ENCODE measurements at regions not wholly inside any gene's neighbourhood (a gene's known extent, or its start where the extent isn't known, plus 50 kb on each side); places are given as distances from the start of the nearest gene placed in this dataset.
"Not testable (repeated sequence)": the region's sequence is repeated elsewhere in the genome, so short reads cannot be mapped to it uniquely, and the experiment has no call there.

GRCh38 chr3:40680685-40681657 is 156.2 kb downstream of the ZNF621 start:
- 58 to 69% (median 63%) methylated on average over 3 of the region's 3 CpGs for WGBS, 3 donors

GRCh38 chr3:40681658-40682055 is 156.9 kb downstream of the ZNF621 start:
- 82 to 97% (median 96%) methylated on average over 1 of the region's 1 CpG for whole genome bisulfite sequencing, 3 donors
- H3K27ac ChIP-seq (ENCODE audit: low read depth, low read length): no peak overlapping the region

More at GRCh38 chr3:40680685-40681657, 156.2 kb downstream of the ZNF621 start:
- H3K27ac ChIP-seq (ENCODE audit: low read depth, low read length): no peak overlapping the region

GRCh38 chr3:40689837-40690236 is 165.1 kb downstream of the ZNF621 start:
- WGBS, 3 donors: 89 to 94% (median 91%) methylated on average over 1 of the region's 1 CpG
- no peak overlapping the region for H3K27ac ChIP-seq (ENCODE audit: low read depth, low read length)

- 23 to 56% (median 32%) methylated on average over 9 of the region's 9 CpGs for WGBS, 3 donors
- no peak overlapping the region for H3K27ac ChIP-seq (ENCODE audit: low read depth, low read length)
Observed at GRCh38 chr3:40690749-40691451, 166.1 kb downstream of the ZNF621 start.

- no peak overlapping the region for H3K27ac ChIP-seq (ENCODE audit: low read depth, low read length)
- WGBS, 3 donors: 63 to 71% (median 70%) methylated on average over 4 of the region's 4 CpGs
Observed at GRCh38 chr3:40691452-40691861, 166.7 kb downstream of the ZNF621 start.

GRCh38 chr3:40695848-40696247 is 171.1 kb downstream of the ZNF621 start:
- 34 to 57% (median 51%) methylated on average over 2 of the region's 2 CpGs for whole genome bisulfite sequencing, 3 donors
- no peak overlapping the region for H3K27ac ChIP-seq (ENCODE audit: low read depth, low read length)

GRCh38 chr3:40698611-40699010 is 173.9 kb downstream of the ZNF621 start:
- not testable (repeated sequence) for H3K27ac ChIP-seq (ENCODE audit: low read depth, low read length)

- WGBS, 3 donors: 84 to 94% (median 93%) methylated on average over 1 of the region's 1 CpG
- H3K27ac ChIP-seq (ENCODE audit: low read depth, low read length): no peak overlapping the region
Observed at GRCh38 chr3:40701016-40701588, 176.3 kb downstream of the ZNF621 start.

GRCh38 chr3:40704224-40704623 is 179.5 kb downstream of the ZNF621 start:
- no peak overlapping the region for H3K27ac ChIP-seq (ENCODE audit: low read depth, low read length)
- WGBS, 3 donors: 50 to 75% (median 72%) methylated on average over 1 of the region's 1 CpG

- no peak overlapping the region for H3K27ac ChIP-seq (ENCODE audit: low read depth, low read length)
Observed at GRCh38 chr3:40705663-40706062, 180.9 kb downstream of the ZNF621 start.

GRCh38 chr3:40713306-40713705 is 188.5 kb downstream of the ZNF621 start:
- H3K27ac ChIP-seq (ENCODE audit: low read depth, low read length): no peak overlapping the region

GRCh38 chr3:40713795-40714194 is 189.0 kb downstream of the ZNF621 start:
- 62 to 80% (median 67%) methylated on average over 6 of the region's 6 CpGs for WGBS, 3 donors
- no peak overlapping the region for H3K27ac ChIP-seq (ENCODE audit: low read depth, low read length)

GRCh38 chr3:40714771-40715345 is 190.1 kb downstream of the ZNF621 start:
- 65 to 85% (median 65%) methylated on average over 10 of the region's 10 CpGs for WGBS, 3 donors
- no peak overlapping the region for H3K27ac ChIP-seq (ENCODE audit: low read depth, low read length)

GRCh38 chr3:40715551-40715950 is 190.8 kb downstream of the ZNF621 start:
- no peak overlapping the region for H3K27ac ChIP-seq (ENCODE audit: low read depth, low read length)

GRCh38 chr3:40717471-40717870 is 192.7 kb downstream of the ZNF621 start:
- 81 to 93% (median 88%) methylated on average over 1 of the region's 1 CpG for WGBS, 3 donors
- no peak overlapping the region for H3K27ac ChIP-seq (ENCODE audit: low read depth, low read length)

- H3K27ac ChIP-seq (ENCODE audit: low read depth, low read length): no peak overlapping the region
- WGBS, 3 donors: 87 to 95% (median 94%) methylated on average over 1 of the region's 1 CpG
Observed at GRCh38 chr3:40718209-40718608, 193.4 kb downstream of the ZNF621 start.

- WGBS, 3 donors: 62 to 96% (median 70%) methylated on average over 1 of the region's 1 CpG
- no peak overlapping the region for H3K27ac ChIP-seq (ENCODE audit: low read depth, low read length)
Observed at GRCh38 chr3:40718681-40719080, 193.9 kb downstream of the ZNF621 start.

- WGBS, 3 donors: 65 to 80% (median 76%) methylated on average over 11 of the region's 11 CpGs
- no peak overlapping the region for H3K27ac ChIP-seq (ENCODE audit: low read depth, low read length)
Observed at GRCh38 chr3:40719660-40720287, 195.0 kb downstream of the ZNF621 start.

- WGBS, 3 donors: 72 to 88% (median 84%) methylated on average over 4 of the region's 4 CpGs
Observed at GRCh38 chr3:40720341-40720740, 195.6 kb downstream of the ZNF621 start.

More at GRCh38 chr3:40720341-40720740, 195.6 kb downstream of the ZNF621 start:
- no peak overlapping the region for H3K27ac ChIP-seq (ENCODE audit: low read depth, low read length)

Data from adipose tissue (tissue), 3 donors.